Common myeloid progenitor, CD34-positive (primary cell): ENCODE measurements at regions not wholly inside any gene's neighbourhood (a gene's known extent, or its start where the extent isn't known, plus 50 kb on each side); places are given as distances from the start of the nearest gene placed in this dataset.
A peak's percentile ranks its signal among the peaks of the same experiment; 100 is the strongest.

Experiments used
- CTCF ChIA-PET: fragments of 350-600 bp; sonication (Branson Sonifier 250); formaldehyde crosslinking; loops from one replicate; lab custom pipeline; 2021; ENCODE audit warnings: antibody characterized with exemption; lab: Charles Lee
- POLR2A ChIA-PET: fragments of 350-600 bp; sonication (Branson Sonifier 250); formaldehyde crosslinking; loops from one replicate; lab custom pipeline; 2021; ENCODE audit warnings: antibody characterized with exemption; lab: Charles Lee
- DNase-seq, 3 donors: peaks; one replicate each; pipeline versions ENCODE4 v3.0.0 to v3.0.0-alpha.2; 2013
- H3K27ac ChIP-seq, 2 experiments: 1 replicate in 1 of 2; 2 replicates in 1 of 2; pipeline ENCODE4 v1.7.0; 2013; ENCODE audit warnings: inconsistent platforms in 2 of 2, low read length in 2 of 2, mild to moderate bottlenecking in 2 of 2, low read depth in 1 of 2, moderate library complexity in 1 of 2; ENCODE audit not compliant: severe bottlenecking in 2 of 2, insufficient read depth in 1 of 2, poor library complexity in 1 of 2
- H3K27me3 ChIP-seq, 5 experiments: replicated peaks in 2 of 5; 1 replicate in 3 of 5; 2 replicates in 2 of 5; pipeline versions ENCODE4 v1.6.1 to v1.7.0; 2013; ENCODE audit warnings: low read length in 4 of 5, mild to moderate bottlenecking in 2 of 5, moderate library complexity in 2 of 5, inconsistent platforms in 1 of 5; ENCODE audit not compliant: insufficient read depth in 5 of 5, control insufficient read depth in 4 of 5
- H3K36me3 ChIP-seq, 4 experiments: 1 replicate in 2 of 4; 2 replicates in 2 of 4; pipeline versions ENCODE4 v1.6.1 to v1.7.0; 2013; ENCODE audit warnings: low read length in 3 of 4, control low read depth in 1 of 4, mild to moderate bottlenecking in 1 of 4; ENCODE audit not compliant: control insufficient read depth in 4 of 4, insufficient read depth in 4 of 4
- H3K4me1 ChIP-seq, 4 experiments: 1 replicate in 3 of 4; 2 replicates in 1 of 4; pipeline versions ENCODE4 v1.6.1 to v1.7.1; 2013; ENCODE audit warnings: low read length in 3 of 4, mild to moderate bottlenecking in 3 of 4, control low read depth in 1 of 4, inconsistent platforms in 1 of 4, moderate library complexity in 1 of 4; ENCODE audit not compliant: control insufficient read depth in 4 of 4, insufficient read depth in 4 of 4; ENCODE audit errors: control extremely low read depth in 1 of 4
- H3K4me3 ChIP-seq, 7 experiments: 1 replicate in 4 of 7; 2 replicates in 3 of 7; pipeline versions ENCODE4 v1.5.1 to v1.7.0; 2013; ENCODE audit warnings: mild to moderate bottlenecking in 7 of 7, low read length in 6 of 7, moderate library complexity in 6 of 7, inconsistent platforms in 2 of 7, low read depth in 2 of 7, control low read depth in 1 of 7; ENCODE audit not compliant: insufficient read depth in 4 of 7, control insufficient read depth in 1 of 7; ENCODE audit errors: extremely low read depth in 1 of 7
- H3K9me3 ChIP-seq, 5 experiments: 1 replicate in 4 of 5; 2 replicates in 1 of 5; pipeline versions ENCODE4 v1.6.1 to v1.7.1; 2013; ENCODE audit warnings: low read length in 4 of 5, mild to moderate bottlenecking in 2 of 5, inconsistent platforms in 1 of 5, low read depth in 1 of 5, moderate library complexity in 1 of 5; ENCODE audit not compliant: control insufficient read depth in 4 of 5, insufficient read depth in 2 of 5; ENCODE audit errors: control extremely low read depth in 1 of 5
- WGBS: methylation state at CpG from one replicate; pipeline ENCODE4 v1.1.5; 2013; ENCODE audit not compliant: insufficient coverage; 5-methylcytosine and 5-hydroxymethylcytosine counted together

DNA sequence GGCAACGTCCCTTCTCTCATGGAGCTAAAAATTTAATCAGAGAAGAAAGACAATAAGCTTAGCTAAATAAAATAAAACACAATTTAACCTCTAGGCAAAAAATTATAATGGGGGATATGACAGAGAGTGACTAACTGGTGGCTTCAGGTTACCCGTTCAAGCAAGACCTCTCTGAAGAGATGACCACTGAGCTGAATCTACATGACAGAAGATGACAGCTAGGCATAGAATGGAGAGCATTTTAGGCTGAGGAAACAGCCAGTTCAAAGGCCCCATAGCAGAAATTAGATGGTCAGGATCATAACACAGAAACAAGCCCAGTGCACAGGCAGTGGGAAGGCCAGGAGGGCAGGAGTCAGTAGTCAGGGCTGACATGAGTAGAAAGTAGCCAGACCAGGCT lies 1094.3 kb downstream of the VRK1 start:
- peaks cover 0 to 5% (median 0%) of the 10 kb centered on the region in 5 experiments for H3K9me3 ChIP-seq
- DNase-seq, result no peak
- ChIA-PET CTCF (interaction anchor here (0.5 to 1.3 kb wide), 3 partner anchors 13 to 1128 kb away, joined by 3 to 5 read pairs (median 4); no protein-coding TSS in a partner anchor), POLR2A (no interaction called here)
- no peaks in the 10 kb centered on the region for H3K36me3 ChIP-seq
- H3K27me3 ChIP-seq, result peaks cover 0 to 2% (median 0%) of the 10 kb centered on the region in 5 experiments
- WGBS, result 100% methylated on average over 1 of the region's 2 CpGs
- H3K4me3 ChIP-seq, result no peak overlapping the region
- no peak overlapping the region for H3K27ac ChIP-seq
- H3K4me1 ChIP-seq, result peaks cover 0 to 2% (median 0%) of the 10 kb centered on the region in 4 experiments

GRCh38 chr14:97894552-97894951 lies 1097.4 kb downstream of the VRK1 start:
- 90% methylated on average over 2 of the region's 4 CpGs for WGBS
- CTCF ChIA-PET, result no interaction called here
- Histone ChIP-seq H3K4me1 (peaks cover 0 to 2% (median 0%) of the 10 kb centered on the region in 4 experiments), H3K27ac (no peak overlapping the region), H3K27me3 (no peaks in the 10 kb centered on the region), H3K9me3 (peaks cover 0 to 2% (median 0%) of the 10 kb centered on the region in 5 experiments), H3K4me3 (no peak overlapping the region), H3K36me3 (no peaks in the 10 kb centered on the region)
- no peak for DNase-seq
- POLR2A ChIA-PET, result no interaction called here

DNA sequence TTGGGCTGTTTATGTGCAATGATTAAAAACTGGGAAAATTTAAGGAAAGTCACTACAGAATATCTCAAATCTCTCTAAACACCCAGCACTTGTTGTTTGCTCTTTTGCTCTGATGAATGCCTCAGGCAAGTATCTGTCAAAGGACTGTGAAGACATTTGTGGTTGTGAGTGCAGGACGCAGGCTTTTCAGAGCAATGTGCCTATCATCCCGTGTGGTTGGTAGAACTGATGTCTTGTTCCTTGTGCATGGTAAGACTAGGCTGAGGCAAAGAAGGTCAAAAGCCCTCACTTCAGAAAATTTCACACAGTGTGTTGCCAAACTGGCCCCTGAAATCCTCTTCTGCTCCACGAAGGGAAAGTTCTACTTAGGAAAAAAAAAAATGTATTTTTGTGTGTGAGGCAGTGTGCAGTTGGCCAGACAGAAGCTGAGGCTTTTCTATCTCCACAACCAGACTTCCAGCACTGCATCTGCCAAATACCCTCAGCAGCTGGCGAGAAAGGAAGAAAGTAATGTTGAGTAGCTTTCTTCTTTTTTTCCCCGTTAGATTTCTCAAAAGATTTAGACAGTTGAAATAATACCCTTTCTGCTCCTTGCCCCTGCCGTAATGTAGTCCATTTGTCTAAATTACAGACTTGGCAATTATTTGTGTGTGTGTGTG lies 1103.1 kb downstream of the VRK1 start:
- Histone ChIP-seq H3K36me3 (no peaks in the 10 kb centered on the region), H3K9me3 (peaks cover 0 to 2% (median 0%) of the 10 kb centered on the region in 5 experiments), H3K27ac (no peak overlapping the region), H3K4me3 (no peak overlapping the region), H3K27me3 (no peaks in the 10 kb centered on the region), H3K4me1 (peaks cover 0 to 8% (median 0%) of the 10 kb centered on the region in 4 experiments)
- WGBS, result no CpG with 5 or more reads among the region's 6 CpGs
- CTCF ChIA-PET, result interaction anchor here (0.5 kb wide), 1 partner anchor 286 kb away, joined by 3 read pairs; no protein-coding TSS in a partner anchor
- POLR2A ChIA-PET, result no interaction called here
- peak; percentile 1 to 81 (median 8) for DNase-seq

GRCh38 chr14:97902630-97903029 lies 1105.4 kb downstream of the VRK1 start:
- no peak for DNase-seq
- H3K36me3 ChIP-seq, result no peaks in the 10 kb centered on the region
- H3K27me3 ChIP-seq, result peaks cover 0 to 5% (median 0%) of the 10 kb centered on the region in 5 experiments
- POLR2A ChIA-PET, result no interaction called here
- no CpG with 5 or more reads among the region's 1 CpG for WGBS
- CTCF ChIA-PET, result no interaction called here
- no peak overlapping the region for H3K27ac ChIP-seq
- H3K4me3 ChIP-seq, result no peak overlapping the region
- H3K4me1 ChIP-seq, result peaks cover 0 to 6% (median 0%) of the 10 kb centered on the region in 4 experiments
- peaks cover 0 to 2% (median 0%) of the 10 kb centered on the region in 5 experiments for H3K9me3 ChIP-seq

DNA sequence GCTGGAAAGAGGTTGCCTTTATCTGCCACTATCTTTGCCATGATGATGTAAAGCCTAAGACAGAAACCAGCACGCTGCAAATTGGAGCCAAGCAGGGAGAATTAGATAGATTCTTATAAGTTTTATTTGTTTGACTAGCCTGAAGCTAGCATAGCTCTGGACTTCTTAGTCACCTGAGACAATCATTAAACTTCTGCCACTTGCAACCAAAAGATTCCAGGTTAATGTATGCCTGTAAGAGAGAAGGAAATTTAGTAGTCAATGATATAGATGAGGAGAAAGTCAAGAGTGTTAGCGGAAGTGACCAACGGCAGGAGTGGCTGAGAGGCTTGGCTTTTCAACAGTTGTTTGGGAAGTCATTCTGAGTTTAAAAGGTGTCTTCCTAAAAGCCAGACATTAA lies 1106.6 kb downstream of the VRK1 start:
- peaks cover 0 to 6% (median 0%) of the 10 kb centered on the region in 4 experiments for H3K4me1 ChIP-seq
- 76% methylated on average over 2 of the region's 3 CpGs for WGBS
- ChIA-PET CTCF (no interaction called here), POLR2A (no interaction called here)
- H3K27ac ChIP-seq, result no peak overlapping the region
- DNase-seq, result no peak
- H3K27me3 ChIP-seq, result peaks cover 0 to 5% (median 0%) of the 10 kb centered on the region in 5 experiments
- H3K9me3 ChIP-seq, result peaks cover 0 to 7% (median 0%) of the 10 kb centered on the region in 5 experiments
- H3K4me3 ChIP-seq, result no peak overlapping the region
- no peaks in the 10 kb centered on the region for H3K36me3 ChIP-seq

DNA sequence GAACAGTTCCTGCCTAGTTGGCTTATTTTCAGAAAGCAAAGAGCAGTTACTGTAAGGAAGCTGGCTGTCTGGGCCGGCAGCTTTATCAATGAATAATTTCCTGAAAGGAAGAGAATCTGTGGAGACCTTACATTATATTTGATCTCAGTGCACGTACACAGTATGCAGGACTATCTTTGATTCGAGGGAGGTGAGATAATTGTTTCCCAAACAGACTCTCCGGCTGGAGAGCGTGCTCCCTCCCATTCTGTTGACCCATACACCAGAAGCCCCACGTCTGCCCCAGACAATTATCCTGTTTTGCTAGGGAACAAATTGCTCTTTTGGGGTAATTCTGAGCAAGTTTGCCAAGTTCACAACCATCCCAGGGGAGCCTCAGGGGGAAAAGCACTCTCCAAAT lies 1115.0 kb downstream of the VRK1 start:
- H3K27ac ChIP-seq, result no peak overlapping the region
- POLR2A ChIA-PET, result no interaction called here
- DNase-seq, result no peak
- peaks cover 0 to 7% (median 0%) of the 10 kb centered on the region in 5 experiments for H3K9me3 ChIP-seq
- no peaks in the 10 kb centered on the region for H3K36me3 ChIP-seq
- 35% methylated on average over 6 of the region's 6 CpGs for WGBS
- no peak overlapping the region for H3K4me3 ChIP-seq
- CTCF ChIA-PET, result no interaction called here
- H3K4me1 ChIP-seq, result peaks cover 0 to 3% (median 0%) of the 10 kb centered on the region in 4 experiments
- H3K27me3 ChIP-seq, result peaks cover 0 to 6% (median 0%) of the 10 kb centered on the region in 5 experiments

- Histone ChIP-seq H3K27me3 (peaks cover 0 to 6% (median 0%) of the 10 kb centered on the region in 5 experiments), H3K36me3 (no peaks in the 10 kb centered on the region), H3K9me3 (peaks cover 0 to 3% (median 0%) of the 10 kb centered on the region in 5 experiments), H3K4me1 (peaks cover 0 to 3% (median 0%) of the 10 kb centered on the region in 4 experiments), H3K27ac (no peak overlapping the region), H3K4me3 (no peak overlapping the region)
- WGBS, result no CpG with 5 or more reads among the region's 1 CpG
- ChIA-PET CTCF (interaction anchor here (0.5 kb wide), 1 partner anchor 665 kb away, joined by 3 read pairs; no protein-coding TSS in a partner anchor), POLR2A (no interaction called here)
- no peak for DNase-seq
Measured at GRCh38 chr14:97916100-97916499, 1118.9 kb downstream of the VRK1 start.
